ENCODE measurements at regions not wholly inside any gene's neighbourhood (a gene's known extent, or its start where the extent isn't known, plus 50 kb on each side); places are given as distances from the start of the nearest gene placed in this dataset.
"Not testable (repeated sequence)": the region's sequence is repeated elsewhere in the genome, so short reads cannot be mapped to it uniquely, and the experiment has no call there.

DNA sequence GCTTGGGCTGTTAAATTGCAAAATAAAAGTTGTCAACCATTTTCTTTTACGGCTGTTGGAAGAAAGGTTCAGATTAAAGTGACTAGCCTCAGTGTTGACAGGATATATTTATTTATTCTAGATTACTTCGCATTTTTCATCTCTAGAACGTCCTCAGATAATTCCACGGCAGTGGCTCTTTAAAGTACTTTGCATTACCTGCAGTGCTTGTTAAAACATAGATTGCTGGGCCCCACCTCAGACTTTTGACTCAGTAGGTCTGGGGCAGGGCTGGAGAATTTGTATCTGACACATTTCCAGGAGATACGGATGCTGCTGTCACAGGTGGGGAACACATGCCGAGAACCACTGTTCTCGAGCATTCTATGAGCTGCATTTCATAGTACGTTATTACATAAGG lies 292.7 kb downstream of the EDEM1 start:
- DNase-seq: no peak

DNA sequence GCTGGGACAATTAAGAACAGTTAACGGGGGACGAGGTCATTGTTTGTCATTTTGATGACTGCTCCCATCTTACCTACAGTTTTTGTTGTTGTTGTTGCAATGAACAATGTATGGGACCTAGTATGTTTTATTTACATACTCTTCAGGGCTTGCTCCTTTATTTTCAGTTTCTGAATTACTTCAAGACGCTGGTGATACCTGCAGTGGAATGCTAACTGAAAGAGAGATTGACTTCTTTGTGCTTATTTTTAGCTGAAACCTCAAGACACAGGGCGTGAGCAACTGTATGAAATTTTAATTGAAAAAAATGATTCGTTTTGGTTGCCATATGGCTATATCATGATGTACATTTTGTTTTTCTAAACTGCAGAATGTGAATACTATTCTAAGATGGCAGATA lies 297.9 kb downstream of the EDEM1 start:
- DNase-seq: no peak

DNA sequence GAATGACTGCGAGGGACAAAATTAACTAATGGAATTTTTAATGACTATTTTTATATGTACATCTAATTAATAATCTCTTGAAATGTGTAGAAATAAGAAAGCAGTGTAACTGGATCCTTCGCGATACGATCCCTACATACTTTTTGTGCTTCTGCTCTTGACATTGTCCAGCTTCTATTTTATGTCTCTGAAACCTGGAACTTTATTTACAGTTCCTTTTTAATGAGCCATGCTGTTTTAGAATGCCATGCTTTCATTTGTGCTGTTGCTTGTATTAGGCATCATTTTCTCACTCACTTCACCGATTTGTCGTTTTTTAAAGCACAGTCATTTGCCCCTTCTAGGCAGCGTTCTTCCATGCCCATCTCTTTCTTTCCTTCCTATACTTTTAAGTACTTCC lies 301.3 kb downstream of the EDEM1 start:
- DNase-seq: no peak

DNA sequence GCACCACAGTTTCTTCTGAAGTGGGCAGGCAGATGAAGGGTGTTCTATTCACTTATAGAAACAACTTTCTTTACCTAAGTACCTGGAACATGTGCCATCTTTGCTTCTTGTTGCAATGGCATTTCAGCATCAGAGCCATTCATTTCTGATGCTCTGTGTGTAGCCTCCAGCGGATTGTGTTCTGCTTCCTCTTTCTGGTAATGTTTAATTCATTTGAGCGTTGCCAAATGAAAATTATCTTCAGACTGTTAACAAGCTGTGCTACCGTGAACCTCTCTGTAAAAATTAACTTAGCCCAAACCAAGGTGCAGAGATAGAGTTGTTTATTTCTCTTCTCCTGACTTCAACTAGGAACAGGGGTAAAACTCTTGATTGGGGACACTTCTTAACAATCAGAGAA lies 302.0 kb downstream of the EDEM1 start:
- no peak for DNase-seq

DNA sequence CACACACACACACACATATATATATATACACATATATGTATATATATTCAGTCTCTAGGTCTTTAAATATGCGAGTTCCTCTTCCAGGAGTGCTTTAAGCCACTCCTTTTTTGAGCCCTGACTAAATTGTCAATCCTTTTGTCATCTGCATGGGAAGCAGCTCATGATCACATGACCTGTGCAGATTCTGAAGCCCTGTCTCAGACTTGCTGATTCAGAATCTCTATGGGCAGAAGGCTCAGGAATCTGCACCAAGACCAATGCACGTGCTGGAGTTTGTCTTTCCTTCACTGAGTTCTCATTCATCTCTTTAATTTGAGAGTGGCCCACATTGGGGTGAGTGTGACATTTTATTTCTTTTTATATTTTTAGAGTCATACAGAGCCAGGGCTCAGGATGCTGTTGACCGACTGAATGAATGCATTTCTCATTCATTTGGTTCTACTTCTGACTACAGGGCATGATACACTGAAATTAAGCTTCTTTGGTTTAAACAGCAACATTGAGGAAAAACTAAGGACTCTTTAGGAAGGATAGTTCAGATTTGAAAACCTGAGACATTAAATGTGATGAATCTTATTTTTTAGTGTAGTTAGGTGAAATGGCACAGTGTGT lies 307.5 kb downstream of the EDEM1 start:
- no peak for DNase-seq

DNA sequence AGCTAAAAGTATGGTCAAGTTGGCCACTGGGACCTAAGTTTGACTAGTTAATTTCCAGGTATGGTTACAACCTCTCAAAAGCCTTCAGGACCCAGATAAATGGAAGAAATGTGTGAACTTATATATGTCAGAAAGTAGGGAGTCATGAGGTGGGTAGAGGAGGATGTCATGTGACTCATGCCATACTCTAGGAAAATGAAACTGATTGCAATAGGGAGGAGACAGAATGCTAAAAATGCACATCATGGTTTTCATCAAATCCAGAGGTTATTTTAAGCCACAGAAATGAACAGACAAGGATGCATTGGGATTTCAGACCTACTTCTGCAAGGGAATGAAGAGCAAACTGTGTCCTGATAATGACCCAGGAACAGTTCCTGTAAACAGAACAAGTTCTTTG lies 310.0 kb downstream of the EDEM1 start:
- no peak for DNase-seq

DNA sequence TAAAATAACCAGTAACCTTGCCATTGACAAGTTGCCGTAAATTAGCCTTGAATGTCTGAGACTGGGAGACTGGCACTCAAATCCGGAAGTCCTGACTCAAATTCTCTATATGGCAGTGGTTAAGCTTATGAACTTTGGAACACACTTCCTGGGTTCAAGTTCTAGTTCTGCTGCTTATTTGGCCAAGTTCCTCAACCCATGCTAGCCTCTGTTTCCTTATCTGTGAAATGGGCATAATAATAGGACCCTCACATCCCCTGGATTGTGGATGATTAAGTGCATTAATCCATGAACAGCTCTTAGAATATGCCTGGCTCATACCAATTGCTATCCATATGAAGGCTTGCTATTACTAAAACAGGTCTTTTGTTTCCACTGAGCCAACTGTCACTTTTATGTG lies 311.5 kb downstream of the EDEM1 start:
- DNase-seq: no peak

DNA sequence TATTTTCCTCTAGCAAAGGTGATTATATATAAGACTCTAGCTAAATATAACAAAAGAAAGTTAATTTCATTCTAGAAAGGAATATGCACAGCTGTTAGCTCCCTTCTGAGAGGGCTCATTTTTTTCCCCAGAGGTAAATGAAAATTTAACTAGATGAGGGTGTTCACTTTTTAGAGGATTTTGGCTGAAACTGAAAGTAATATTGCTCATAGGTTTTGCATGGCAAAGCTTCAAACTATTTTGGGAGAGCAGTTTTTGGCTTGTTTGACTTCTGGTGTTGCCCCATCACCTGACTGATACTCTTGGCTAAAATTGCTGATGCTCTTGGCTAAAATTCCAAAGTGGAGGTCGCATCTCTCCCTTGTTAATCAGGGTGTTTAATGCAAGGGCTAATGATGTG lies 311.9 kb downstream of the EDEM1 start:
- no peak for DNase-seq

DNA sequence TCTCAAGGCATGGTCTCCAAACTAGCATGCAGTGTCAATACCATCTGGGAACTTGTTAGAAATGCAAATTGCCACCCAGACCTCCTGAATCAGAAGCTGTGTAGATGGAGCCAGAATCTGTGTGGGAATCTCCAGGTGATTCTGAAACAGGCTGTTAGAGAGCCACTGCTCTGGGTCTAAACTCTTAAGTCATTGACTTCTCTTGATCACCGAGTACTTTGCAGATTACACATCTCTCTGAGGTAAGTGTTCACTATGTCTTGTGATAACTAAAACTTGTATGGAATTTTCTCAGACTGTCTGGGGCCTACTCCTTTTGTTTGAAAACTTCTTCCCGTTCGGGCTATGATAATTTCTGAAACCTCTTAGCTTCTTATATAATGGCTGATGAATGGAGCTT lies 315.6 kb downstream of the EDEM1 start:
- no peak for DNase-seq

DNA sequence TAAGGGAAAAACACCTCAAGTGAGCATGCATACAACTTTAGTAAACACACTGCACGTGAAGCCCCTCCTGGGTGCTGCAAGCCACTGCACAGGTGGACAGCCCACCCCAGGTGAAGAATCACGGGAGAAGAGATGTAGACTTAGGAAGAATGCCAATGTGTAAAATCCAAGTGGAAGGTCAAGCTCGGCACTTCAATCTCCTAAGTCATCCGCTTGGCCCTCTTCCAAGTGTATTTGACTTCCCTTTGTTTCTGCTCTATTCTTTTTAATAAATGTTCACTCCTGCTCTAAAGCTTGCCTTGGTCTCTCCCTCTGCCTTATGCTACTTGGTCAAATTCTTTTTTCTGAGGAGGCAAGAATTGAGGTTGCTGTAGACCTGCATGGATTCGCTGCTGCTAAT lies 316.6 kb downstream of the EDEM1 start:
- DNase-seq: no peak

DNA sequence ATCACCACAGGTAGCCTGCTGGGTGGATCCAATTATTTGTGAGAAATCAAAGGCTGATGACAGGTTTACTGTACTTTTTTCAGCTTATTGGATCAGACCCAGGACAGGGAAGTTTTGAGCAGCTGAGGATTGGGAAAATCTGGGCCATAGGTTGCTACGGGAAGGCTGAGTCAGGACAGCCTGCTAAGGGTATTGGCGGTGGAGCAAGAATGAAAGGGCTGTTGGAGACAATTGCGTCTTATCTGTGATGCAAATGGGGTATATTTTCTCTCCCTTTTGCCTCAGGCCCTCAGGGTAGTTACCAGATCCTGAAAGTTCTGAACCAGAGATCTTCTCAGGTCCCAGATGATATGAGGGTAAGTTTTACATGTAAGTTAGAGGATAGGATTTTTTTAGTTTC lies 317.7 kb downstream of the EDEM1 start:
- no peak for DNase-seq

DNA sequence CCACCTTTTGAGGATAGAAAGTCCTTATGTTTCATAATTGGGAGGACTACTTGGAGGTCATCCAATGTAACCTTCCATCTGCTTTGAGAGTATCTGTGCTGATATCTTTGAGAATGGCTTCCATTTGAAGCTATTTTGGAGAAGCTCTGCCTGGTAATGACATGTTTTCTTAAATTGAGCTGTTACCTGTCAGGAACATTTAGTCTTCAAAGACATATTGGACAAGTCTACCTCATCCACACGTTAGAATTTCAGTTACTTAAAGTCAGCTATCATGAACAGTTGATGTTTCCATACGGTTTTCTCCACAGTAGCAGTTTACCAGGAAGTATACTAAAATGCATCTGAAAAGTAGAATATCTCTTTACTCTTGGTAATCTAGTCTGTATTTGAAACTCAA lies 318.5 kb downstream of the EDEM1 start:
- DNase-seq: no peak

DNA sequence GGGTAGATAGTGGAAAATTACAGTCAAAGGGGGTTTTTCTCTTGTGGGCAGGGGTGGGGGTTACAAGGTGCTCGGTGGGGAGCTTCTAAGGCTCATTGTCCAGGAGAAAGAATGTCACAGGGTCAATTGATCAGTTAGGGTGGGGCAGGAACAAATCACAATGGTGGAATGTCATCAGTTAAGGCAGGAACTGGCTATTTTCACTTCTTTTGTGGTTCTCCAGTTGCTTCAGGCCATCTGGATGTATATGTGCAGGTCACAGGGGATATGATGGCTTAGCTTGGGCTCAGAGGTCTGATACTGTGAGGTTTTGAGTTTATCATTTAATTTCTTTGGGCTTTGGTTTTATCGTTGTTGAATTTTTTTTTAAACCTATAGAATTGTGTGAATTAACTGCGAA lies 321.4 kb downstream of the EDEM1 start:
- DNase-seq: not testable (repeated sequence)

DNA sequence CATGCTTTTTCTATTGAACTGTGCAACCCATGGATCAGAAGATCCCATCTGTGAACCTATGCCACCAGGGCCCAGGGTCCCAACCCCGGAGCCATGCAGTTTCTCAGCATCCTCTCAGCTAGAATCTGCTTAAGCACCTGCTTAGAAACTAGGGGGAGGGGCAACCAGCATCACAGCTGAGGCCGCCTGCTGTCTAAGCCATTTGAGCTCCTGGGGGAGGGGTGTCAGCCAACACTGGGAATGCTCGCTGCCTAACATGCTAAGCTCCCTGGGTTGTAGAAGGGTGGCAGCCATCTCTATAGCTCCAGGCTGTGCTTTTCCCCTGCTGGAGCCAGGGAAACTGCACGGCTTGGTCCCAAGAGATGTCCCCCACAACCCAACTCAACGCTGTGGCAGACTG lies 322.8 kb downstream of the EDEM1 start:
- DNase-seq: no peak

DNA sequence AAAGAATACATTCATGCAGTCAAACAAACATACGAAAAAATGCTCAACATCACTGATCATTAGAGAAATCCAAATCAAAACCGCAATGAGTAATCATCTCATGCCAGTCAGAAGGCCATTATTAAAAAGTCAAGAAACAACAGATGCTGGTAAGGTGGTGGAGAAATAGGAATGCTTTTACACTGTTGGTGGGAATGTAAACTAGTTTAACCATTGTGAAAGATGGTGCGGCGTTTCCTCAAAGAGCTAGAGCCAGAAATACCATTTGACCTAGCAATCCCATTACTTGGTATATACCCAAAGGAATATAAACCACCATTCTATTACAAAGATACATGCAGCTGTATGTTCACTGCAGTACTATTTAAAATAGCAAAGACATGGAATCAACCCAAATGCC lies 330.4 kb downstream of the EDEM1 start:
- no peak for DNase-seq

DNA sequence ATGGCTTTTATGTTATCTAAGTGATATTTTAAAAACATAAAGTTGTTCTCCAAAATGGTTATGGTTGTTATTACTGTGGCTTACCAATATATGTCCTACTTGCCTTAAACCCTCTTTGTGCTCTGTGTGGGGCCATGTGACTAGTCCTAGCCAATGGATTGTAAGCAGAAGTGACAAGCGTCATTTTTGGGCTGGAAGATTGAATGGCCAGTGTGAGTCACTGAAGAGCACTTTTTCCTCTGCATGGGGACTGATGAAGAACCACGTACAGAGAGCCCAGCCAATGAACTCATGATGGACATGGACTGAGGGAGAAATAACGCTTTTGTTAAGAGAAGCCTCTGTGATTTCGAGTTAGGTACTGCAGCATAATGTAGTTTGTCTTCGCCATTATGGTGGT lies 332.7 kb downstream of the EDEM1 start:
- no peak for DNase-seq

DNA sequence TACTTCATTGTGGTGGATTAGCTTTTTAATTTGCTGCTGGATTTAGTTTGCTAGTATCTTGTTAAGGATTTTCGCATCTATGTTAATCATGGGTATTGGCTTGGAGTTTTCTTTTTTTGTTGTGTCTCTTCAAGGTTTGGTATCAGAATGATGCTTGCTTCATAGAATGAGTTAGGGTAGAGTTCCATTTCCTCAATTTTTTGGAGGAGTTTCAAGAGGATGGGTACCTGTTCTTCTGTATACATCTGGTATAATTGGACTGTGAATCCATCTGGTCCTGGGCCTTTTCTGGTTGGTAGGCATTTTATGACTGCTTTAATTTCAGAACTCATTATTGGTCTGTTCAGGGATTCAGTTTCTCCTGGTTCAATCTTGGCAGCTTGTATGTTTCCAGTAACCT lies 335.6 kb downstream of the EDEM1 start:
- no peak for DNase-seq

DNA sequence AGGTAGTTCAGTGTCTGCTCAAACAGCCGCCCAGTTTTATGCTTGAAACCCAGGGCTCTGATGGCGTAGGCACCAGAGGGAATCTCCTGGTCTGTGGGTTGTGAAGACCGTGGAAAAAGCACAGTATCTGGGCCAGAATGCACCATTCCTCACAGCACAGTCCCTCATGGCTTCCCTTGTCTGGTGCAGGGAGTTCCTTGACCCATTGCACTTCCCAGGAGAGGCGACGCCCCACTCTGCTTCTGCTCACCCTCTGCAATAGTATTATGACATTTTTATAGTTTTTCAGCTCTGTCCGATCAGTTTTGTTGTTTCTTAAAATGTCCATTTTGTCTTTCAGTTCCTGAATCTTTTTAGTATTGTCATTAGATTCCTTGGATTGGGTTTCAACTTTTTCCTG lies 343.5 kb downstream of the EDEM1 start:
- no peak for DNase-seq

DNA sequence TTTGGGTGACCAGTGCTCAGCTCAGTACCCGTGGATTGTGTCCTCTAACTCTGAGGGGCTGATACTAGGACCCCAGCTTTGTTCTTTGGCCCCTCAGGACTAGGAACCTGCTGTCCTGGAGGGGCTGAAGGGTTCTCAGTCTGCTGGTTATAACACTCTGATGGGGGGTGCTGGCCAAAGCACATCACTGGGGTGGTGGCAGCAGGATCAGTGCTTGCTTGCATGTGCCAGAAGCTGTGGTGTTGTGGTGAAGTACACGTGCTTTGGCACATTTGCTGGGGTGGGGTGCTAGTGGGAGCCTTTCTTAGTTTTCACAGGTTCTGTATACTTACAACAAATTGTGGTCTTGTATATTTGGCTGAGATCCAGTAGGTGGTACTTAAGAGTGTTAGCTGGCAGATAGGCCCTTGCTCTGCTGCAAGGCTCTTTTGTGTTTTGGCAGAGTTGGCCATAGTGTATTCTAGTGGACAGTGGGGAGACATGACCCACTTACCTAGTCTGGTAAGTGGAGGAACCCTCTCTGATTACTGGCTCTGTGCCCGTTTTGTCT lies 344.3 kb downstream of the EDEM1 start:
- no peak for DNase-seq

DNA sequence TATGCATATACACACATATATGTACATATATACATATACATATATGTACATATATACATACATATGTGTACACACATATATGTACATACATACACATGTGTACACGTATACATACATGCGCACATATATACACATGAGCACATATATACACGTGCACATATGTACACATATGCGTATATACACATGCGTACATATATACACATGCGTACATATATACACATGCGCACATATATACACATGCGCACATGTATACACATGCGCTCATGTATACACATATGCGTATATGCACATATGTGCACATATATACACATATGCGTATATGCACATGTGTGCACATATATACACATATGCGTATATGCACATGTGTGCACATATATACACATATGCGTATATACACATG lies 353.0 kb downstream of the EDEM1 start:
- no peak for DNase-seq

DNA sequence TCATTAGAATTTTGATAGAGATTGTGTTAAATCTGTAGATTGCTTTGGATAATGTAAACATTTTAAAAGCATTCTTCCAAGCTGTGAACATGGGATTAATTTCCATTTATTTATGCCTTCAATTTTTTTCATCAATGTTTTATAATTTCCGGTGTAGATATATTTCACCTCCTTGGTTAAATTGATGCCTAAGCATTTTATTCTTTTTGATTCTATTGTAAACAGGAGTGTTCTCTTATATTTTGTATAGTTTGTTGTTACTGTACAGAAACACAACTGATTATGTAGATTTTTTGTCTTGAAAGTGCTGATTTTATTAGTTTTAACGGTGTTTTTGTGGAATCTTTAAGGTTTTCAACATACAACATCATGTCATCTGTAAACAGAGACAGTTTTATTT lies 355.0 kb downstream of the EDEM1 start:
- no peak for DNase-seq

DNA sequence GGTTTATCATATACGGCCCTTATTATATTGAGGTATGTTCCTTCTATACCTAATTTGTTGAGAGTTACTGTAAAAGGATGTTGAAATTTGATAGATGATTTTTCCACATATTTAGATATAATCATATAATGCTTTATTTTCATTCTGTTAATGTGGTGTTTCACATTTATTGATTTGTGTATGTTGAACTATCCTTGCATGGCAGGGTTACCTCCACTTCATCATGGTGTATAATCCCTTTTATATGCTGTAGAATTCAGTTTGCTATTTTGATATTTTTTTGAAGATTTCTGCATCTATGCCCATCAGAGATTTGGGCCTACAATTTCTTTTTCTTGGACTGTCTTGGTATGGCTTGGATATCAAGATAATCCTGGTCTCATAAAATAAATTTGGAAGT lies 355.5 kb downstream of the EDEM1 start:
- no peak for DNase-seq

DNA sequence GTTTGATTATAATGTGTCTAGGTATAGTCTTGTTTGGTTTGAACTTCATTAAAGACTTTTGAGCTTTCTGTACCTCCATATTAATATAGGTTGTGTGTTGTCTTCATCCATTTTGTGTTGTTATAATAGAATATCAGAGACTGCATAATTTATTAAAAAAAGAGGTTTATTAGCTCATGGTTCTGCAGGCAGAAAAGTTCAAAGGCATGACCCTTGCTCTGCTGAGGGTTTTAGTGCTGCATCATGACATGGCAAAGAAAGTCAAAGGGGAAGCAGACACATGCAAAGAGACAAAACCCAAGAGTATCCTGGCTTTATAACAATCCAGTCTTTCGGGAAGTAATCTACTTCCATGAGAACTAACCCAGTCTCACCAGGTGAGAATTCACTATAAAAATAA lies 358.2 kb downstream of the EDEM1 start:
- no peak for DNase-seq

DNA sequence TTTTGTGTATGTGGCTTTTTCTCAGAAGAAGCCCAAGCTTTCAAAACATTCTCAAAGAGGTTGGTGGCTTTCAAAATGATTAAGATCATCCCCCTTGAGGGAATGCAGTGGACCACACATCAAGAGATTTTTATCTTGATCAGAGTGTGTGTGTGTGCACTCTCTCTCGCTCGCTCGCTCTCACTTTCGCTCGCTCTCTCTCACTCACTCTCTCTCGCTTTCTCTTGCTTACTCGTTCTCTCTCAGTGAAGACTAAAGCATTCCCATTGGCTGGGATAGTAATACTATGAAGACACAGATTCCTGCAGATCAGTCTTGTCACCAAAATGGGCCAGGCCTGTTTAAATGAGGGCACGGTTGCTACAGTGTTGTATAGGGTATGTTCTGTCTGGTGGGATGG lies 365.7 kb downstream of the EDEM1 start:
- no peak for DNase-seq

DNA sequence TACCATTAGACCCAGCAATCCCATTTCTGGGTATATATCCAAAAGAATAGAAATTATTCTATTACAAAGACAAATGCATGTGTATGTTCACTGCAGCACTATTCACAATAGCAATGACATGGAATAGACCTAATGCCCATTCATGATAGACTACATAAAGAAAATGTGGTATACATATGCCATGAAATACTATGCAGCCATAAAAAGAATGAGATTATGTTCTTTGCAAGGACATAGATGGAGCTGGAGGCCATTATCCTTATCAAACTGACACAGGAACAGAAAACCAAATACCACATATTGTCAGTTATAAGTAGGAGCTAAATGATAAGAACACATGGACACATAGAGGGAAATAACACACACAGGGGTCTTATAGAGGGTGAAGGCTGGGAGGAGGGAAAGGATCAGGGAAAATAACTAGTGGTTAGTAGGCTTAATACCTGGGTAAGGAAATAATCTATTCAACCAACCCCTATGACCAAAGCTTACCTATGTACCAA lies 366.8 kb downstream of the EDEM1 start:
- DNase-seq: no peak

All from hippocampal formation (tissue), 2 donors.